HG03045 (cell line): ENCODE measurements at regions not wholly inside any gene's neighbourhood (a gene's known extent, or its start where the extent isn't known, plus 50 kb on each side); places are given as distances from the start of the nearest gene placed in this dataset.
"Not testable (repeated sequence)": the region's sequence is repeated elsewhere in the genome, so short reads cannot be mapped to it uniquely, and the experiment has no call there.

Experiments used
- ATAC-seq: cut with Tn5 transposase; IDR thresholded peaks from one replicate; pipeline ENCODE4 v1.9.1; 2021; ENCODE audit warnings: mild to moderate bottlenecking, moderate library complexity; ENCODE audit not compliant: unreplicated experiment

DNA sequence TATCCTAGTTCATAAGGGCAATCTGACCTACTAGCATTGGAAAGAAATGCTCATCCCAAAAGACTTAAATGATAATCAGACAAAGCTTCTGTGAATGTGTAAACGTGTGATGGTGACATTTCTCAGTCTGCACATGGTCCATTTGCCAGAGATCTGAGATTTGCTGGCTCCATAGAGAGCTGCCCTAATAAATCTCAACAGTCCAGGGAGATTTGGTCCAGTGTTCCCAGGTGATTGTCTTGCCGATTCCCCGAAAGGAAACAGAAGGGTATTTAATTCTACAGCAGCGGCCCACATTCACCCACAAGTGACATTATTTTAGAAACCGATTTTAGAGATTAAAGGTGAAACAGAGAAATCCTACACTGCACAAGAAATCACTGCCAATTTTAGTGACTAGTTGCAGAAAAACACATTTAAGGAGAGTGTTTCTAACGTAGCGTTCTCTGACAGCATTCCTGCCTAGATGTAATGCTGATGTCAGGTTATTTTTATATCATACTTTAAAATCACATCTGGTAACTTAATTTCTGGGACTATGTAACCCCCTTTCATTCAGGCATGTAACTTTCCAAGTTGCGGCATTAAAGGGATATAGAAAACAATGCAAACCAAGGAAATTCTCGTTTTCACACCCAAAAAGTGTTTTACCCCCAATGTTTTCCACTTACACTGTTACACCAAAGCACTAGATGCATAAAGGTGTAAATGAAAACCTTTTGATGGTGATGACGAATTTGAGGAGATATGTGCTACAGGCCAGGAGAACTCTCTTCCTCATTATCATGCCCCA lies 231.9 kb upstream of the FN1 start:
- ATAC-seq, result no peak

DNA sequence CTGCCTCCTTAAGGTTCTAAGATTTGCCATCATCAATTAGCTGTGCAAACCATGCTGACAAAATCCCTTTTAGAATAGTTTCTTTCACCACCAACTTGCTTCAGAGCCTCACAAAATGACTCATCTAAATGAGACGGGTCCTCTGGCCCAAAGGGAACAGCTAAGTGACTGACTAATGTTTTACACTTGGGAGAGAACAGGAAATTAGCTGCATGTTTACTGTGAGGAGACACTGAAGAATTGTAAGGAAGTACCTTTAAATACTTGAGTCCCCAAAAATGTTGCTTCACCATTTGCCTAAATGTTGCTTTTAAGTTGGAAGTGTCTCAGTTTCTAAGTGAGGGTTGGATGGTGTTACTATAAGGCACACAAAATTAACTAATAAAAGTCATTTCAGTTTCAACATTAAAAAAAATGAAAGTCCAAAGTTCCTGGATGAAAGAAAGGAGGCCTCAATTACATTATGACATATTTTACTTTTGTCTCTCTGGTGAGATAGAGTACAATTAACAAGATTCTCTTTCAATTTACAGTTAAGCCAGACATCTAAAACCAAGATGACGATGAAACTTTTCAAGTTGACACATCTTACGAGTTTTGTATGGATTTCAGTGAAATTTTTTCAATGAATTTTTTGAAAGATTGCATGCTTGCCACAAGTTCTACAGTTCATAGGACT lies 229.1 kb upstream of the FN1 start:
- no peak for ATAC-seq

DNA sequence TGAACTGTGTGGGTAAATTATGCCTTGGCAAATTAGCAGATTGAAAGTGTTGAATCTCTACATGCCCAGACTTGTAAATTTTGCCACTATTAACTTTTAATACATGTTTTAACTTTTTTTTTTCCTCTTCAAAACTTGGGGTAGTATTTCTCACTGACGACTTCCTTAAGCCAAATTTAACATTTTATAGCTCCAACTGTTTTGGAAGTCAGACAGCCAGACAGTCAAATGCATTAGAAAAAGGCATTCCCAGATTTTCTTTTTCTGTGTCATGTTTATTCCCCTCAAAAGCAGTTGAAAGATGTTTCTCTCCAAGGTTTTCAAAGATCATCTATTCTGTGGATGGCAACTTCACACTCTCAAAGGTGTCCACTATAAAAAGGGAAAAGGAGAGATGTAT lies 226.8 kb upstream of the FN1 start:
- no peak for ATAC-seq

- ATAC-seq, result no peak
These were observed 224.8 kb upstream of the FN1 start for GRCh38 chr2:215660687-215661086.

GRCh38 chr2:215659650-215660049 lies 223.8 kb upstream of the FN1 start:
- no peak for ATAC-seq

GRCh38 chr2:215658635-215659305 lies 222.9 kb upstream of the FN1 start:
- ATAC-seq, result no peak

- ATAC-seq, result no peak
These were observed 222.0 kb upstream of the FN1 start for GRCh38 chr2:215657844-215658243.

DNA sequence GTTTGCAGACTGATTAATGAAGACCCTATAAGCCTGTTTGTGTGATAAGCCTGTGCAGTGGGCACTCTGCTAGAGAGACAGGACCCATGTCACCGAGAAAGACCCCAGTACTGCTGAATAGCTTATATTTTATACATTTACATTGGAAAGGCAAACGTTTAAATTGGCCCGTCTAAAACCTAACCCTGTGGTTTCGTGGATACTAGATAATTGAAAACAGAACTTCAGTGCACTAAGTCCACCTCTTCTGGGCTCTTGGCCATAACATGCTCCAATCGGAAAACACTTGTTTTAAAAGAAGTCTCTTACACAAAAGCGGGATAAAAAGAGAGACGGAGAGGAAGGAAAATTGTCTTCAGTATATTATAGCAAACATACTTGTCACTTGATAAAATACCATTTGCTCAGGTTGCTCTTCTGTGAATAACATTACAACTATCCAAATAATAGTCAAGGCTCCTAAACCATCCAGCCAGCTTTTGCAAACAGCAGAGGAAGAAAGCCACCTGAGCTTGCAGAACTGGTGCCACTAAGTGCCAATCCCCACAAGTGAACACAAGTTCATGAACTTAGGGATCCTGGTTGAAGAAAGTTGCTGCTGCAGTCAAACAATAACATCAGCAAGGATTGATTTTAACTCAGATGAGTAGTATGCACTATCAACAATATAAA lies 218.4 kb upstream of the FN1 start:
- no peak for ATAC-seq

- ATAC-seq, result no peak
These were observed 217.6 kb upstream of the FN1 start for GRCh38 chr2:215653344-215654030.

DNA sequence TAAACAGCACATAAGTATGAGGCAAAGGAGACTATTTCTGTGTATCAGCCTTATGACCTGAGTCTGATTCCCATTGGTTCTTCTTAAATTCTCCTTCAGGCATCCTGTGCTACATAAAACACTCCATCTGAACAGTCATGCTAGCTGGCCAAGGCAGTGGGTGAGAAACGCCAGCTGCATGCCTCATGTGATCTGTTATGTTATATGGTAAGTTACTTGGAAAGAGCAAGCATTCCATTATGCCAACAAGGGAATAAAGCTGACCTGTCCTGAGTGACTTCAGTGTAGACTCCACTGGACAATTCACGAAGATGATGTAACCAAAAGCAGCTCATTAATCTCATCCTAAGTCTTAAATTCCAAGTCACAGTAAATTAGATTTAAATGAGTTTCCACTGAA lies 216.5 kb upstream of the FN1 start:
- no peak for ATAC-seq

GRCh38 chr2:215651412-215651811 lies 215.5 kb upstream of the FN1 start:
- no peak for ATAC-seq

DNA sequence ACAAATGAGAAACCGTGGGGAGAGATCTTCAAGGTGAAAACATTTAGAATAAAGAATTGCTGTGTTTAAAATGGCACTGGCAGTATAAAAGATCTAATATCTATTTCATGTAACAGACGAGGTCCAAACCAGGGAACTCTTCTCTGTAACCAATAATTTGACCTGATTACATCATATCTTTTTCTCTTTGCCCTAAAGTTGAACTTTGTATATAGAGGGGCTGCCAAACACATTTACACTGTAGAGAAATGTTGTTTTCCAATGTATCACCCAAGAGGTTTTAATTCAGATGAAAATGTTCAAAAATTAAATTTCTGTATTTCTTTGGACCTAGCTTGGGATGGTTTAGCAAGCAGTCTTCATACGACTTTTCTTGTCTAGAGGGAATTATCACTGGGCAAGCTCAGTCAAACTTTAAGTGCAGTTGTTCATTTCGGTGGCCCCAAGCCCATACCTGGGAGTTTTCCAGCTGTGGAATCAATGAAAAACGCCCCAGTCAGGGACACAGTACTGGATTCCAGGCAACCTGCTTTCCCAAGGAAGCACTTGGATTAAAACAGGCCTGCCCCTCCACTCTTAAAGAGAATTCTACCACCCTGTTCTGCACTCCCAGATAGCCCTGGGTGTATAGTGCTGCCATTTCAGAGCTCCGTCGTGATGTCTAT lies 208.5 kb upstream of the FN1 start:
- no peak for ATAC-seq

DNA sequence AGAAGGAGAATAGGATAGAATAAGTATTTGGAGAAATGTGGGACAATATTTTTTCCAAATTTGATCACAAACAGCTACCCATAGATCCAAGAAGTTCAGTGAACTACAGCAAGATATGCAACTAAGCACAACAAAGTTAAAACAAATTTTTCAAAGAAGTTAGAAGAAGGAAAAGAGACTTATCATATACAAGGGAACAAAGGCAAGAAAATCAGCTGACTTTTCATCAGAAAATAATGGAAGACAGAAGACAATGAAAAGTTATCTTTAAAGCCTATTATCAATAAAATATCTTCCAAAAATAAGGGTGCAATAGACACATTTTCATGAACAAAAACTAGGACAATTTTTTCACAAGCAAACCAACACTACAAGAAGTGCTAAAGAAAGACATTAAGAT lies 202.8 kb upstream of the FN1 start:
- ATAC-seq, result no peak

GRCh38 chr2:215637651-215638050 lies 201.8 kb upstream of the FN1 start:
- ATAC-seq, result no peak

DNA sequence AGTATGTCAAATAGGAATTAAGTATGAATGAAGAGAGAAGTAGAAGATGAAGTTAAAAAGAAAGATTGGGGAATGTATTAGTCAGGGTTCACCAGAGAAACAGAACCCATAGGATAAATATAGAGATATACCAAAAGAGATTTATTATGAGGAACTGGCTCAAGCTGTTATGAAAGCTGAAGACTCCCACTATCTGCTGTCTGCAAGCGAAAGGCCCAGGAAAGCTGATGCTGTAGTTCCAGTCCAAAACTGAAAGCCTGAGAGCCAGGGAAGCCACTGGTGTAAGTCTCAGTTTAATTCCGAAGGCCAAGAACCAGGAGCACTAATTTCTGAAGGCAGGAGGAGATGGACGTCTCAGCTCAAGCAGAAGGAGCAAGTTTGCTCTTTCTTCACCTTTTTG lies 200.9 kb upstream of the FN1 start:
- no peak for ATAC-seq

DNA sequence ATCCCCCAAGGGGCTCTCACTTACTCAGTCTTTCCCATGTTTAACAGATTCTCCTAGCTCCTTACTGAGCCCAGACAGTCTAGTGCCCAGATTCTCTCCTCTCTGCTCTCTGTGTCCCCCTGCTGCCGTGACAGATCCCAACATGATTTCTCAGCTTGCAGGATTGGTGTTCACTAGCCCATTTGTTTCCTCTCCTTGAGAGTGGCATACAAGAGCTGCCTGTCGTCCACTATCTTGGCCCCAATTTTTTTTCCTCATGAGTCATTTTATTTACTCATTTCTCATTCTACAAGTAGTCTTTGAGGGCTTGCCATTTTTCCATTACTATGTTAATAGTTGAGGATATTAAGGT lies 199.9 kb upstream of the FN1 start:
- no peak for ATAC-seq

- no peak for ATAC-seq
These were observed 199.4 kb upstream of the FN1 start for GRCh38 chr2:215635071-215635787.

GRCh38 chr2:215633360-215633759 lies 197.5 kb upstream of the FN1 start:
- ATAC-seq, result no peak

DNA sequence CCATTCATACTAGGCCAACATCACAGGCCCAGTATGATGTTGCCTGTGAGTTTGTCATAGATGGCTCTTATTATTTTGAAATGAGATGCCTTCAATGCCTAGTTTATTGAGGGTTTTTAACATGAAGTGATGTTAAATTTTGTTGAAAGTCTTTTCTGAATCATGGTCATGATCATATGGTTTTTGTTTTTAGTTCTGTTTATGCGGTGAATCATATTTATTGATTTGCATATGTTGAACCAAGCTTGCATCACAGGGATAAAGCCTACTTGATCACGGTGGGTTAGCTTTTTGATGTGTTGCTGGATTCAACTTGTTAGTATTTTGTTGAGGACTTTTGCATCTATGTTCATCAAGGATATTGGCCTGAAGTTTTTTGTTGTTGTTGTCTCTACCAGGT lies 195.8 kb upstream of the FN1 start:
- no peak for ATAC-seq

DNA sequence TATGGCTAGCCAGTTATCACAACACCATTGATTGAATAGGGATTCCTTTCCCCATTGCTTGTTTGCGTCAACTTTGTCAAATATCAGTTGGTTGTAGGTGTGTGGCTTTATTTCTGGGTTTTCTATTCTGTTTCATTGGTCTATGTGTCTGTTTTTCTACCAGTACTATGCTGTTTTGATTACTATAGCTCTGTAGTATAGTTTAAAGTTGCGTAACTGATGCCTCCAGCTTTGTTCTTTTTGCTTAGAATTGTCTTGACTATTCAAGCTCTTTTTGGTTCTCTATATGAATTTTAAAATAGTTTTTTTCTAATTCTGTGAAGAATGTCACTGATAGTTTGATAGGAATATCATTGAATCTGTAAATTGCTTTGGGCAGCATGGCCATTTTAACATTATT lies 194.9 kb upstream of the FN1 start:
- not testable (repeated sequence) for ATAC-seq
